Smooth muscle cell (in vitro differentiated cells): ENCODE measurements at regions not wholly inside any gene's neighbourhood (a gene's known extent, or its start where the extent isn't known, plus 50 kb on each side); places are given as distances from the start of the nearest gene placed in this dataset.

Source experiments
- DNase-seq: peaks from one replicate; lab custom pipeline; 2025; ENCODE audit not compliant: unreplicated experiment; lab: John Stamatoyannopoulos, UW
- H2AFZ ChIP-seq: fragments of 200-600 bp; sonication (generic); 2 replicates; pipeline ENCODE4 v1.6.0; 2016; ENCODE audit warnings: antibody characterized with exemption, low read depth, mild to moderate bottlenecking
- H3F3A ChIP-seq: fragments of 200-600 bp; sonication (generic); 2 replicates; pipeline ENCODE4 v1.6.0; 2017; ENCODE audit warnings: antibody characterized with exemption, low read depth
- H3K27ac ChIP-seq: fragments of 200-600 bp; sonication (generic); 2 replicates; pipeline ENCODE4 v1.5.1; 2016; ENCODE audit warnings: low read depth, mild to moderate bottlenecking
- H3K27me3 ChIP-seq: fragments of 200-600 bp; sonication (generic); 2 replicates; pipeline ENCODE4 v1.6.1; 2016; ENCODE audit warnings: low read depth, mild to moderate bottlenecking
- H3K36me3 ChIP-seq: fragments of 200-600 bp; sonication (generic); 2 replicates; pipeline ENCODE4 v1.5.1; 2016; ENCODE audit warnings: low read depth
- H3K4me1 ChIP-seq: fragments of 200-600 bp; sonication (generic); 2 replicates; pipeline ENCODE4 v1.5.1; 2016; ENCODE audit warnings: low read depth
- H3K4me2 ChIP-seq: fragments of 200-600 bp; sonication (generic); 2 replicates; pipeline ENCODE4 v1.6.0; 2016; ENCODE audit warnings: mild to moderate bottlenecking
- H3K4me3 ChIP-seq: fragments of 200-600 bp; sonication (generic); 2 replicates; pipeline ENCODE4 v1.5.1; 2016; ENCODE audit warnings: mild to moderate bottlenecking
- H3K79me2 ChIP-seq: fragments of 200-600 bp; sonication (generic); 2 replicates; pipeline ENCODE4 v1.6.0; 2016; ENCODE audit warnings: low read depth, mild to moderate bottlenecking
- H3K9ac ChIP-seq: fragments of 200-600 bp; sonication (generic); 2 replicates; pipeline ENCODE4 v1.6.0; 2016; ENCODE audit warnings: low read depth
- H3K9me3 ChIP-seq: fragments of 200-600 bp; sonication (generic); replicated peaks from 2 replicates; pipeline ENCODE4 v1.5.1; 2016; ENCODE audit warnings: low read depth
- H4K20me1 ChIP-seq: fragments of 200-600 bp; sonication (generic); 2 replicates; pipeline ENCODE4 v1.6.0; 2016; ENCODE audit warnings: low read depth
- CTCF ChIP-seq: fragments of 200-600 bp; sonication (generic); IDR thresholded peaks from 2 replicates; pipeline ENCODE4 v1.5.1; 2017; ENCODE audit warnings: borderline replicate concordance, mild to moderate bottlenecking, antibody characterized with exemption; ENCODE audit not compliant: insufficient read depth, poor library complexity, severe bottlenecking
- WGBS: methylation state at CpG from one replicate; pipeline ENCODE4 v1.1.7; 2016; ENCODE audit warnings: low lambda C conversion rate; 5-methylcytosine and 5-hydroxymethylcytosine counted together

- Histone ChIP-seq H3K36me3 (no peaks in the 10 kb centered on the region), H3K4me3 (no peak overlapping the region), H3K27ac (no peak overlapping the region), H3K4me1 (no peaks in the 10 kb centered on the region), H4K20me1 (no peaks in the 10 kb centered on the region), H3K9me3 (no peaks in the 10 kb centered on the region), H3K79me2 (no peaks in the 10 kb centered on the region), H3K4me2 (no peak overlapping the region), H2AFZ (no peak overlapping the region), H3F3A (no peaks in the 10 kb centered on the region), H3K27me3 (no peaks in the 10 kb centered on the region), H3K9ac (no peak overlapping the region)
- TF ChIP-seq CTCF, result no peak
- 62% methylated on average over 3 of the region's 3 CpGs for WGBS
- no peak for DNase-seq
These were observed 151.8 kb downstream of the TENT5C start for GRCh38 chr1:117757668-117758067.

- H3K4me2 ChIP-seq, result peak overlapping the region; percentile 84
- no peaks in the 10 kb centered on the region for H3F3A ChIP-seq
- no peaks in the 10 kb centered on the region for H3K9me3 ChIP-seq
- peak; percentile 30 for DNase-seq
- H3K27ac ChIP-seq, result no peak overlapping the region
- H3K4me1 ChIP-seq, result no peaks in the 10 kb centered on the region
- peak; percentile 86 for TF ChIP-seq CTCF
- H3K4me3 ChIP-seq, result peak overlapping the region; percentile 39
- H4K20me1 ChIP-seq, result no peaks in the 10 kb centered on the region
- WGBS, result 24% methylated on average over 26 of the region's 26 CpGs
- no peak overlapping the region for H3K9ac ChIP-seq
- no peaks in the 10 kb centered on the region for H3K36me3 ChIP-seq
- H2AFZ ChIP-seq, result peak overlapping the region; percentile 71
- no peaks in the 10 kb centered on the region for H3K79me2 ChIP-seq
- H3K27me3 ChIP-seq, result no peaks in the 10 kb centered on the region
These were observed 152.8 kb downstream of the TENT5C start for GRCh38 chr1:117758444-117759316.

- Histone ChIP-seq H3K27me3 (no peaks in the 10 kb centered on the region), H3K9me3 (no peaks in the 10 kb centered on the region), H3K27ac (no peak overlapping the region), H3K9ac (no peak overlapping the region), H3F3A (no peaks in the 10 kb centered on the region), H3K79me2 (no peaks in the 10 kb centered on the region), H3K4me2 (no peak overlapping the region), H2AFZ (no peak overlapping the region), H3K36me3 (no peaks in the 10 kb centered on the region), H3K4me1 (no peaks in the 10 kb centered on the region), H3K4me3 (no peak overlapping the region), H4K20me1 (no peaks in the 10 kb centered on the region)
- 63% methylated on average over 1 of the region's 1 CpG for WGBS
- no peak for TF ChIP-seq CTCF
- no peak for DNase-seq
These were observed 153.7 kb downstream of the TENT5C start for GRCh38 chr1:117759535-117759934.

- no peaks in the 10 kb centered on the region for H3K79me2 ChIP-seq
- H3F3A ChIP-seq, result no peaks in the 10 kb centered on the region
- H3K4me3 ChIP-seq, result no peak overlapping the region
- no peaks in the 10 kb centered on the region for H3K4me1 ChIP-seq
- no peak overlapping the region for H2AFZ ChIP-seq
- no peaks in the 10 kb centered on the region for H3K27me3 ChIP-seq
- no peaks in the 10 kb centered on the region for H3K36me3 ChIP-seq
- H3K9ac ChIP-seq, result no peak overlapping the region
- H4K20me1 ChIP-seq, result no peaks in the 10 kb centered on the region
- H3K27ac ChIP-seq, result no peak overlapping the region
- DNase-seq, result no peak
- WGBS, result 80% methylated on average over 1 of the region's 1 CpG
- no peak for TF ChIP-seq CTCF
- H3K9me3 ChIP-seq, result no peaks in the 10 kb centered on the region
- H3K4me2 ChIP-seq, result no peak overlapping the region
These were observed 154.2 kb downstream of the TENT5C start for GRCh38 chr1:117760069-117760468.
